WTC11 (cell line): ENCODE measurements at regions not wholly inside any gene's neighbourhood (a gene's known extent, or its start where the extent isn't known, plus 50 kb on each side); places are given as distances from the start of the nearest gene placed in this dataset.

Experiments
- HMGA2 ChIP-seq: fragments of 250-450 bp; sonication (Bioruptor Pico); IDR thresholded peaks from 2 replicates; pipeline ENCODE4 v1.4.0; 2021; ENCODE audit warnings: mild to moderate bottlenecking, moderate library complexity
- KAT7 ChIP-seq: sonication (generic); formaldehyde crosslinking; IDR thresholded peaks from 2 replicates; pipeline ENCODE4 v1.8.1; 2023; ENCODE audit warnings: missing genetic modification reagents, mild to moderate bottlenecking, borderline replicate concordance
- MXD4 ChIP-seq: fragments of 250-450 bp; sonication (Bioruptor Pico); IDR thresholded peaks from 2 replicates; pipeline ENCODE4 v1.8.0; 2021; ENCODE audit warnings: mild to moderate bottlenecking, moderate library complexity, borderline replicate concordance
- NFATC4 ChIP-seq: fragments of 250-450 bp; sonication (Bioruptor Pico); IDR thresholded peaks from 2 replicates; pipeline ENCODE4 v1.9.0; 2021; ENCODE audit warnings: mild to moderate bottlenecking
- TCF7 ChIP-seq: sonication (generic); formaldehyde crosslinking; IDR thresholded peaks from 2 replicates; pipeline ENCODE4 v1.8.0; 2022; ENCODE audit warnings: mild to moderate bottlenecking, low read depth, missing genetic modification reagents, moderate library complexity
- ZNF219 ChIP-seq: sonication (generic); formaldehyde crosslinking; IDR thresholded peaks from 2 replicates; pipeline ENCODE4 v1.8.0; 2023; ENCODE audit warnings: missing genetic modification reagents, mild to moderate bottlenecking, borderline replicate concordance
- TF ChIP-seq, protein P1 (sequence below): sonication (generic); formaldehyde crosslinking; IDR thresholded peaks from 2 replicates; pipeline ENCODE4 v1.8.0; 2022; ENCODE audit warnings: mild to moderate bottlenecking, missing genetic modification reagents
- TF ChIP-seq, protein P2 (sequence below): fragments of 200-600 bp; IDR thresholded peaks from 2 replicates; pipeline ENCODE4 v1.8.0; 2022; ENCODE audit warnings: antibody characterized with exemption
- TF ChIP-seq, protein P3 (sequence below): fragments of 250-450 bp; sonication (Bioruptor Pico); IDR thresholded peaks from 2 replicates; pipeline ENCODE4 v1.9.0; 2021; ENCODE audit warnings: mild to moderate bottlenecking
- TF ChIP-seq, protein P4 (sequence below): sonication (generic); formaldehyde crosslinking; IDR thresholded peaks from 2 replicates; pipeline ENCODE4 v1.8.1; 2023; ENCODE audit warnings: mild to moderate bottlenecking, missing genetic modification reagents, moderate library complexity

DNA sequence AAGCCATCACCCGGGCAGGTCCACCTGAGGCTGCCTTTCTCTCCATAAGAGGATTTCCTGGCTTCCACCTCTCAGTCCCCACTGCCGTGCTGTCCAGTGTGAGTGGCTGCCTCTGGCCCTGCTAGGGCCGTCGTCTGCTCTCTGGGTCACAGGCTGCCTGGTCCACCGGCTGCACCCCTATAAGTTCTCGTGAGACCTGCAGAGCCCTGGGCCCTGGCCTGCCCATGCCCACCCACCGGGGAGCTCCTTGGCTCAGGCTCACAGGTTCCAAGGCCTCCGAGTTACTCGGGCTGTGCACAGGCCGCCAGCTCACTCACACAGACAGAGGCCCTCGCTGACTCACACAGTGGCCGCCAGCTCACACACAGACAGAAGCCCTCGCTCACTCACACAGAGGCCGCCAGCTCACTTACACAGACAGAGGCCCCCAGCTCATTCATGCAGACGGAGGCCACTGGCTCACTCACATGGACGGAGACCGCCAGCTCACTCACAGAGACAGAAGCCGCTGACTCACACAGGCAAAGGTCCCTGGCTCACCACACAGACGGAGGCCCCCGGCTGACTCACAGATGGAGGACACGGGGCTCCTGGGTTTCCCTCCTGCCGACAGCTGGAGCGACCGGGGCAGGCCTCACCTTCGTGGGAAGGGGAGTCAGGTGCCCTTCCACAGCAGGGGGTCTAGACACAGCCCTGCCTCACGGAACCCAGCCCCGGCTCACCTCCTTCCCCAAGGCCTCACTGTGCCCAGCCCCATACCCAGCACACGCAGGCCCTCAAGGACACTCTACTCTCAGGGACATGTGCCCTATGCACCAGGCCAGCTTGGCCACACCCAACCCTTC, 334.1 kb upstream of the MYT1L start:
- TF ChIP-seq ZNF219 (CRISPR knock-in tag) (no peak), HMGA2 (CRISPR knock-in tag) (no peak), TCF7 (CRISPR knock-in tag) (no peak), KAT7 (no peak), NFATC4 (CRISPR knock-in tag) (no peak), MXD4 (CRISPR knock-in tag) (no peak)
- TF ChIP-seq, protein P1, sequence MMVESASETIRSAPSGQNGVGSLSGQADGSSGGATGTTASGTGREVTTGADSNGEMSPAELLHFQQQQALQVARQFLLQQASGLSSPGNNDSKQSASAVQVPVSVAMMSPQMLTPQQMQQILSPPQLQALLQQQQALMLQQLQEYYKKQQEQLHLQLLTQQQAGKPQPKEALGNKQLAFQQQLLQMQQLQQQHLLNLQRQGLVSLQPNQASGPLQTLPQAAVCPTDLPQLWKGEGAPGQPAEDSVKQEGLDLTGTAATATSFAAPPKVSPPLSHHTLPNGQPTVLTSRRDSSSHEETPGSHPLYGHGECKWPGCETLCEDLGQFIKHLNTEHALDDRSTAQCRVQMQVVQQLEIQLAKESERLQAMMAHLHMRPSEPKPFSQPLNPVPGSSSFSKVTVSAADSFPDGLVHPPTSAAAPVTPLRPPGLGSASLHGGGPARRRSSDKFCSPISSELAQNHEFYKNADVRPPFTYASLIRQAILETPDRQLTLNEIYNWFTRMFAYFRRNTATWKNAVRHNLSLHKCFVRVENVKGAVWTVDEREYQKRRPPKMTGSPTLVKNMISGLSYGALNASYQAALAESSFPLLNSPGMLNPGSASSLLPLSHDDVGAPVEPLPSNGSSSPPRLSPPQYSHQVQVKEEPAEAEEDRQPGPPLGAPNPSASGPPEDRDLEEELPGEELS: no peak
- TF ChIP-seq, protein P2, sequence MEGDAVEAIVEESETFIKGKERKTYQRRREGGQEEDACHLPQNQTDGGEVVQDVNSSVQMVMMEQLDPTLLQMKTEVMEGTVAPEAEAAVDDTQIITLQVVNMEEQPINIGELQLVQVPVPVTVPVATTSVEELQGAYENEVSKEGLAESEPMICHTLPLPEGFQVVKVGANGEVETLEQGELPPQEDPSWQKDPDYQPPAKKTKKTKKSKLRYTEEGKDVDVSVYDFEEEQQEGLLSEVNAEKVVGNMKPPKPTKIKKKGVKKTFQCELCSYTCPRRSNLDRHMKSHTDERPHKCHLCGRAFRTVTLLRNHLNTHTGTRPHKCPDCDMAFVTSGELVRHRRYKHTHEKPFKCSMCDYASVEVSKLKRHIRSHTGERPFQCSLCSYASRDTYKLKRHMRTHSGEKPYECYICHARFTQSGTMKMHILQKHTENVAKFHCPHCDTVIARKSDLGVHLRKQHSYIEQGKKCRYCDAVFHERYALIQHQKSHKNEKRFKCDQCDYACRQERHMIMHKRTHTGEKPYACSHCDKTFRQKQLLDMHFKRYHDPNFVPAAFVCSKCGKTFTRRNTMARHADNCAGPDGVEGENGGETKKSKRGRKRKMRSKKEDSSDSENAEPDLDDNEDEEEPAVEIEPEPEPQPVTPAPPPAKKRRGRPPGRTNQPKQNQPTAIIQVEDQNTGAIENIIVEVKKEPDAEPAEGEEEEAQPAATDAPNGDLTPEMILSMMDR: no peak
- TF ChIP-seq, protein P3, sequence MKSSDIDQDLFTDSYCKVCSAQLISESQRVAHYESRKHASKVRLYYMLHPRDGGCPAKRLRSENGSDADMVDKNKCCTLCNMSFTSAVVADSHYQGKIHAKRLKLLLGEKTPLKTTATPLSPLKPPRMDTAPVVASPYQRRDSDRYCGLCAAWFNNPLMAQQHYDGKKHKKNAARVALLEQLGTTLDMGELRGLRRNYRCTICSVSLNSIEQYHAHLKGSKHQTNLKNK (CRISPR knock-in tag): no peak
- TF ChIP-seq, protein P4, sequence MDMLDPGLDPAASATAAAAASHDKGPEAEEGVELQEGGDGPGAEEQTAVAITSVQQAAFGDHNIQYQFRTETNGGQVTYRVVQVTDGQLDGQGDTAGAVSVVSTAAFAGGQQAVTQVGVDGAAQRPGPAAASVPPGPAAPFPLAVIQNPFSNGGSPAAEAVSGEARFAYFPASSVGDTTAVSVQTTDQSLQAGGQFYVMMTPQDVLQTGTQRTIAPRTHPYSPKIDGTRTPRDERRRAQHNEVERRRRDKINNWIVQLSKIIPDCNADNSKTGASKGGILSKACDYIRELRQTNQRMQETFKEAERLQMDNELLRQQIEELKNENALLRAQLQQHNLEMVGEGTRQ (CRISPR knock-in tag): no peak
